HG02623 (cell line): ENCODE measurements at regions not wholly inside any gene's neighbourhood (a gene's known extent, or its start where the extent isn't known, plus 50 kb on each side); places are given as distances from the start of the nearest gene placed in this dataset.

Source experiments
- ATAC-seq: cut with Tn5 transposase; IDR thresholded peaks from one replicate; pipeline ENCODE4 v1.9.1; 2021; ENCODE audit warnings: moderate library complexity; ENCODE audit not compliant: unreplicated experiment

- no peak for ATAC-seq
Observed at GRCh38 chr5:104754311-104754995, 1191.9 kb upstream of the NUDT12 start.

DNA sequence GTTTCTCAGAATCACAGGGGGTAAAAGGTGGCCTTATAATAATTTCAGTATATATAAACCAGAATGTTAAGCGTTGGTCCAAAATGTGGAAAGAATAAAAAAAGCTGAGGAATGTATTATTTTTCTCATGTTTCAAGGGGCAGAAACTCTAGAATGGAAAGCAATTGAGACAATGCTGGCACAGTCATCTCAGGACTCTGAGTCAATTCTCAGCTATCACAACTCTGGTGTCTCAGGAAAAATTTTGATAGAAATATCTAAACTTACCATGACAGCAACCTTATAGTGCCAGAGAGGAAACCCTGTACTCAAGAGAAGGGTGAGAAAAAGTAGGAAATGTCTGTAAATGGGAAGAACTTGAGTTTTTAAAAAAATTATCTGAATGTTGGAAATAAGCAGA lies 1189.4 kb upstream of the NUDT12 start:
- ATAC-seq = no peak

GRCh38 chr5:104739905-104740304 lies 1177.3 kb upstream of the NUDT12 start:
- no peak for ATAC-seq

- no peak for ATAC-seq
Observed at GRCh38 chr5:104739503-104739902, 1176.9 kb upstream of the NUDT12 start.

DNA sequence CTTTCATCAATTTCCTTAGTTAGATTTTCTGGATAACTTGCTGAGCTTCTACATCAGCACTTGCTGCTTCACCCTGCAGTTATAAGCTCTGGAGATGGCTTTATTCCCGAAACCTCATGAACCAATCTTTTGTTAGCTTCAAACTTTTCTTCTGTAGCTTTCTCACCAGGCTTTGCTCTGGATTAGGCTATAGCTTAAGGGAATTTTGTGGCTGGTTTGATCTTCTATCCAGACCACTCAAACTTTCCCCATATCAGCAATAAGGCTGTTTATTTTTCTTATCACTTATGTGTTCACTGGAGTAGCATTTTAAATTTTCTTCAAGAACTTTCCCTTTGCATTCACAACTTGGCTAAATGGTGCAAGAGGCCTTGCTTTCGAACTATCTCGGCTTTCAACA lies 1173.5 kb upstream of the NUDT12 start:
- no peak for ATAC-seq

DNA sequence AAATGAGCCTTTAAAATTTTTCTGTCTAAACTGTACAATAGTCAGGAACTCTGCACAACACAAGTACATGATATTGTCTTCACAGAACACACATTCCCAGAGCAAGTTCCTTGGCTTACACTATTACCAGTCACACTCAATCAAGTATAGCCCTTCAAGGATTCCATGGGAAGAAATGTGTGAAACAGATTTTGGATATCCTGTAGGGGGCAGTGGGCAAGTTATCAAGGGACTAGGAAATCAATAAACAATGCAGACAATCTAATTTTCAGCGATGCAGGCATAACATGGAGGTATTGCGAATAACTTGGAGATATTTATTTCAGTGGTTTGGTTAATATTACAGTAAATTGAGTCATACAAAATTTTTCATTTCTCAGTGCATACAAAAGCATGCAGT lies 1171.5 kb upstream of the NUDT12 start:
- no peak for ATAC-seq

DNA sequence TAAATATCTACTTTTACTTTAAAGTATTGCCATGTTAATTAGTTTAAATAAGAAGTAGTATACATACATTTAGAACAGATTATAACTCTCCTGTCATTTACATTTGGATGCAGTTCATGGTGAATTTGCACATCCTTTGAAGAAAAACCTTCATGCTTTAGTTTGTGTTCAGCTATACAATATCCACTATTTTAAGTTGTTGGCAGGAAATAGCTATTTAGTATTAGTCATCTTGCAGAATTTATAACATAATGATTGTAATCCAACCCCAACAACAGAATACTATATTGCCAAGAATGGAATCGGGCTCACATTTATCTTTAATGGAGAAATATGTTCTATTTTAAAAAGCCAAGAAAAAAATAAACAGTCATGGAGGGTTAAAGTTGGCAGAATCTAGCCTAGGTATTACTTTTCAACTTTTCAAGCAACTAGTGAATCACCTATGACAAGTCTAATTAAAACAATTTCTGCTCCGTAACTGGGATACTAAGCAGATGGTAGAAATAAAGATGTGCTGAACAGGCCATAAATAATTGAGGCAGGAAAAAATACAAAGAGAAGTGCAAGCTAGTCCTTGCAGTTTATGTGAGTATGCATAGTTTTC lies 1170.6 kb upstream of the NUDT12 start:
- ATAC-seq = no peak

- no peak for ATAC-seq
Observed at GRCh38 chr5:104731331-104731730, 1168.7 kb upstream of the NUDT12 start.

- ATAC-seq = no peak
Observed at GRCh38 chr5:104708027-104708426, 1145.4 kb upstream of the NUDT12 start.

- no peak for ATAC-seq
Observed at GRCh38 chr5:104706600-104706999, 1144.0 kb upstream of the NUDT12 start.

DNA sequence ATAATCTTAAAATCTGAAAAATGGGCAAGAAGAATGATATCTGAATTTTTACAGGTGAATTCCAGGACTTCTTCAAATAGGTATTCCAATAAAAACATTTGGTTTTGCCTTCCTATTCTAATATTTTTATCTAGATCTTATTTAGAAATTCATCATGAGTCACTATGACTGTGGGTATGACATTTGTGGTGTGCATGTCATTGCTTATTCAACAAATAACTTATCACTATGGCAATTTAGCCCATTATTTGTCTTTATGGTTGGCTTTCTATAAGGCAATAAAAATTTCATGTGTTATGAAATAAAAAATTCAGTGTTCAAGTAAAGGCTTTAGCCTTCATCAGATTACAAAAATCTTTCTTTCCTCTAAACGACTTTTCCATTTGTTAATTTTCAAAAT lies 1139.6 kb upstream of the NUDT12 start:
- ATAC-seq = no peak

DNA sequence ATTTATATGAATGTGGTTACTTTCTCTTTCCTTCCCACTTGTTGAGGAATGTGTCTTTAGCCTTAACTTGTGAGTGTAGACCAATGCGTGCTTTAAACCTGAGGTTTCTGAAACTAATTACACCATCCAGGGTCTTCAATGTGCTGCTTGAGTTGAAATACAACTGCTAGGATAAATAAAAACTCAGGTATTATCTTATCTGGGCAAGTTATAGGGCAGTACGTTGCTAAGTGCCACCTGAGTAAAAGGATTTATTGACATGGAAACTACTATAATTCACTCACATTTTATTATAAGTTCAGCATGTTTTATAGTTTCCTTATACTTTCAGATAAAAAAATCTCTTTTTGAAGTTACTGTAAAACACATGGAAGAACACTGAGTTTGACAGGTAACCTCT lies 1136.8 kb upstream of the NUDT12 start:
- ATAC-seq = no peak

DNA sequence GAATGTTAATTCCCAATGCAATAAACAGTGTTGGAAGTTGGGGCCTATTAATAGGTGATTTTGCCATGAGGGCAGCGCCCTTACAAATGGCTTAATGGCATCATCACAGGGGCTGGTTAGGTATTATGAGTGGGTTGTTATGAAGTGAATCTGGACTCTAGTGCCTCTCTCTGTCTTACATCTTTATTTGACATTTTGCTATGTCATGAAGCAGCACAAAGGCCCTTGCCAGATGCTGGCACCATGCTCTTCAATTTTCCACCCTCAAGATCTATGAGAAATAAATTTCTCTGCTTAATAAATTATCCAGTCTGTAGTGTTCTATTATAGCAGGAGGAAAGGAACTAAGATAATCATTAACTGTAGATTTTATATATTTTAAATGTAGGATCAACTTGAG lies 1098.7 kb upstream of the NUDT12 start:
- no peak for ATAC-seq

DNA sequence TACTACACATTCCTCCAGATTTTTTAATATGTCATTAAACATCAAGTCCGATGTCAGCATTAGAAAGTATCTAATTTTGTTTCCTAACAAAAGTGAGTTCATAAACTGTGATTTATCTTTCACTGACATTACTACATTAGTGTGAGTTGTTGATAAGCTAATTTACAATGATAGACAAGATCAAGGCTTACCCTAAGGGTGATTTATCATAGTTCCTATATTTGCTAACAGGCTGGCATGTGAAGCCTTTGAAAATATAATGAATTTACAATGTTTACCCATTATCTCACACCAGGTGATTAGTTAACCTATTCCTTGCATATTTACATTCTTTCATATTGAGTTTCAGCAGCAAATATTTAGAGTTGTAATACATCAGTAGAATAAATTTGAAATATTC lies 1096.9 kb upstream of the NUDT12 start:
- ATAC-seq = no peak

GRCh38 chr5:104652271-104652861 lies 1089.8 kb upstream of the NUDT12 start:
- ATAC-seq = no peak

DNA sequence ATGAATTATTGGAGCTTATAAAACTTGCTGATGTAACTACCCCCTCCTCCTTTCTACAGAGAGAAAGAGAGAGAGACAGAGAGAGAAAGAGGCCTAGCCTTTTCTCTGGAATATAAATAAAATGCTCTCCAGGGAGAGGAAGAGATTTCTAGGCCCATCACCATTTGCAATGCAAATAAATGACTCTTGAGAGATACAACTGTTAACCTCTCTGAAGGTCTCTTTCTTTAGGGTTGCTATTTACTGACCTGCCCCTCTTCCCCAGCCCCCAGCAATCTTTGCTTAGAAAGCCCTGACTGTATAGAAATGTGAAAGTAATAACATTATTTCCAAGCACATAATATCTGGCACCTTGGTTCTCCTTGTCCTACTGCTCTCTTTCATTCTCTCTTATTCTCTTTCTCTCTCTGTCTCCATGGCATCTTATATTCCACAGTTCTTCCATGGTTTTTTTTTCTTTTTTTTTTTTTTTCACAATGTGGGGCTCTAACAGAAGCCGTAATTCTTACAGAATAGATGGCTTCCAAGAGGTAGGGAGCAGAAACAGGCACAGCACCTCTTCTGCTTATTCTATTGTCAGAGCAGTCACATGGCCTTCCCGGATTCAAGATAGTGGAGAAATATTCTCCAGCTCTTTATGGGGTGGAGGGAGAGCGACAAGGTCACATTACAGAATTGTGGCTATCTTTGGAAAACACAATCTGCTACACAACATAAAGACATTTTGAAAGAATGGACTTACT lies 1087.9 kb upstream of the NUDT12 start:
- no peak for ATAC-seq

GRCh38 chr5:104646416-104646815 lies 1083.8 kb upstream of the NUDT12 start:
- ATAC-seq = no peak

DNA sequence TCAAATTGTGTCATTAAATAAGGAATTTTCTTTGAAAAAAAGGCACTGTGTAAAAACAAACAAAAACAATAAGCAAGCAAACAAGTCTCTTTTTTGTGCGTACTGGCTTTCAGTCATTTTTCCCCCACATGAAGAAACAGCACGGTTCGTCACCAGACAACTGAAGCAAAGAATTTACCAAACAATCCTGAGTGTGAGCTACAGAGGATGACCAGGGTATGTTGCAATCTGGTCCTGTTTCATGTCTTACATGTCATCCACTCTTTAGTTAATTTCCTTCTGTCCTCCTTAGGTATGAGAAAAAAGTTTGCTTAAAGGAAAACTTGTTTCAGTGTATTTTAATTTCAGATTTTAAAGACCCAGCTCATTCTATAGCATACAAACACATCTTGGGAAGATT lies 1080.7 kb upstream of the NUDT12 start:
- ATAC-seq = no peak

GRCh38 chr5:104635227-104635626 lies 1072.6 kb upstream of the NUDT12 start:
- no peak for ATAC-seq

DNA sequence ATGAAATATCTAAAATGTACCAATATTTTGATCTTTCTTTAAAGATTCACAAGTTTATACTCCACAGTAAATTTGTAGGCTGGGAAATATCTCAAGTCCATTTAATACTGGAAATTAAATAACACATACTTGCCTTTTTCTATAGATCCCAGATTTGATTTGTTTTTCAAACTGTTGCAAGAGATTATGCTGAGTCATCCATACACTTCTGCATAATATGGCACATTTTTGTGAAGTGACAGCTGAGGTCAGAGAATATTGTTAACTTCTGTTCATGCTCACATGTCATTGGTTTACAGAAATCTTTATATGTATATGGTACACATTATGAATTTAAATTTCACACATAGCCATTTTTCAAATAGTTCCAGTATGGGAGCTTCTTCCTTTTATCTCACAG lies 1066.3 kb upstream of the NUDT12 start:
- no peak for ATAC-seq

- ATAC-seq = no peak
Observed at GRCh38 chr5:104626122-104626521, 1063.5 kb upstream of the NUDT12 start.

DNA sequence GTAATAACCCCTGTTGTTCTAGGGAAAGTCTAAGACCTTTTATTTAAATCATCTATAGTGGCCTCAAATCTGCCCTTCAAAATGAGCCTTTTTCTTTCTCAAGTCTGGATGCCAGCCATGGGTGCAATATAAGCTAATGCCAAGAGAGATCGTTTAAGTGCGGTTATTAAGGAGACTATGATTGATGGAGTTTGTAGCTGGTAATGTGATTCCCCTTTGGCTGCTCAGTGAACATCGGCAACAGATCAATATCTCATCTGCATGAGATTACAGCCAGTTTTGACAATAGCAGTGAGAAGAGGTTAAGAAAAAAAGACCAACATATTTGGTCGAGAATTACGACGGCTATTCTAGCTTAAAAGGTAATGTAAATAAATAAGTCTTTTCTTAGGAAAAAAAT lies 1049.4 kb upstream of the NUDT12 start:
- ATAC-seq = no peak
